ELR (cell line): ENCODE measurements at regions not wholly inside any gene's neighbourhood (a gene's known extent, or its start where the extent isn't known, plus 50 kb on each side); places are given as distances from the start of the nearest gene placed in this dataset.
A peak's percentile ranks its signal among the peaks of the same experiment; 100 is the strongest.
"Not testable (repeated sequence)": the region's sequence is repeated elsewhere in the genome, so short reads cannot be mapped to it uniquely, and the experiment has no call there.

Experiments used
- DNase-seq: peaks from one replicate; pipeline ENCODE4 v3.0.0-alpha.2; 2015; ENCODE audit warnings: low read depth

GRCh38 chrX:74179990-74180389, 124.0 kb upstream of the ZCCHC13 start:
- no peak for DNase-seq

- DNase-seq, result no peak
Observed at GRCh38 chrX:74179499-74179898, 124.5 kb upstream of the ZCCHC13 start.

GRCh38 chrX:74179071-74179470, 124.9 kb upstream of the ZCCHC13 start:
- peak; percentile 1 for DNase-seq

GRCh38 chrX:74178536-74178935, 125.4 kb upstream of the ZCCHC13 start:
- no peak for DNase-seq

- no peak for DNase-seq
Observed at GRCh38 chrX:74171465-74171864, 132.5 kb upstream of the ZCCHC13 start.

GRCh38 chrX:74162199-74162598, 141.8 kb upstream of the ZCCHC13 start:
- no peak for DNase-seq

GRCh38 chrX:74160816-74161215, 143.2 kb upstream of the ZCCHC13 start:
- no peak for DNase-seq

GRCh38 chrX:74160358-74160757, 143.6 kb upstream of the ZCCHC13 start:
- no peak for DNase-seq

- no peak for DNase-seq
Observed at GRCh38 chrX:74147439-74147838, 156.5 kb upstream of the ZCCHC13 start.

- no peak for DNase-seq
Observed at GRCh38 chrX:74138943-74139342, 165.0 kb upstream of the ZCCHC13 start.

- DNase-seq, result peak; percentile 68
Observed at GRCh38 chrX:74133156-74133796, 170.7 kb upstream of the ZCCHC13 start.

- no peak for DNase-seq
Observed at GRCh38 chrX:74132280-74132679, 171.7 kb upstream of the ZCCHC13 start.

- peak; percentile 77 for DNase-seq
Observed at GRCh38 chrX:74119016-74119910, 184.7 kb upstream of the ZCCHC13 start.

- peak; percentile 22 for DNase-seq
Observed at GRCh38 chrX:74117962-74118902, 185.7 kb upstream of the ZCCHC13 start.

GRCh38 chrX:74111245-74111644, 192.7 kb upstream of the ZCCHC13 start:
- no peak for DNase-seq

- DNase-seq, result no peak
Observed at GRCh38 chrX:74107666-74108065, 196.3 kb upstream of the ZCCHC13 start.

- peak; percentile 58 for DNase-seq
Observed at GRCh38 chrX:74104356-74105015, 199.5 kb upstream of the ZCCHC13 start.

GRCh38 chrX:74098407-74098806, 205.6 kb upstream of the ZCCHC13 start:
- not testable (repeated sequence) for DNase-seq

- DNase-seq, result no peak
Observed at GRCh38 chrX:74090049-74090448, 213.9 kb upstream of the ZCCHC13 start.

GRCh38 chrX:74085642-74086236, 218.2 kb upstream of the ZCCHC13 start:
- no peak for DNase-seq

GRCh38 chrX:74080165-74080564, 223.8 kb upstream of the ZCCHC13 start:
- DNase-seq, result peak; percentile 24
